ENCODE measurements at regions not wholly inside any gene's neighbourhood (a gene's known extent, or its start where the extent isn't known, plus 50 kb on each side); places are given as distances from the start of the nearest gene placed in this dataset.

GRCh38 chr7:68550027-68550426 lies 1048.2 kb upstream of the AUTS2 start:
- TF ChIP-seq, protein P1, sequence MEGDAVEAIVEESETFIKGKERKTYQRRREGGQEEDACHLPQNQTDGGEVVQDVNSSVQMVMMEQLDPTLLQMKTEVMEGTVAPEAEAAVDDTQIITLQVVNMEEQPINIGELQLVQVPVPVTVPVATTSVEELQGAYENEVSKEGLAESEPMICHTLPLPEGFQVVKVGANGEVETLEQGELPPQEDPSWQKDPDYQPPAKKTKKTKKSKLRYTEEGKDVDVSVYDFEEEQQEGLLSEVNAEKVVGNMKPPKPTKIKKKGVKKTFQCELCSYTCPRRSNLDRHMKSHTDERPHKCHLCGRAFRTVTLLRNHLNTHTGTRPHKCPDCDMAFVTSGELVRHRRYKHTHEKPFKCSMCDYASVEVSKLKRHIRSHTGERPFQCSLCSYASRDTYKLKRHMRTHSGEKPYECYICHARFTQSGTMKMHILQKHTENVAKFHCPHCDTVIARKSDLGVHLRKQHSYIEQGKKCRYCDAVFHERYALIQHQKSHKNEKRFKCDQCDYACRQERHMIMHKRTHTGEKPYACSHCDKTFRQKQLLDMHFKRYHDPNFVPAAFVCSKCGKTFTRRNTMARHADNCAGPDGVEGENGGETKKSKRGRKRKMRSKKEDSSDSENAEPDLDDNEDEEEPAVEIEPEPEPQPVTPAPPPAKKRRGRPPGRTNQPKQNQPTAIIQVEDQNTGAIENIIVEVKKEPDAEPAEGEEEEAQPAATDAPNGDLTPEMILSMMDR (IDR thresholded peaks at IDR 0.05; ENCODE audit: low read depth, low read length, poor library complexity, severe bottlenecking) = no peak
- no peak for TF ChIP-seq EZH2phosphoT487 (IDR thresholded peaks at IDR 0.05; ENCODE audit: borderline replicate concordance, low read length)

Data from DOHH2 (cell line).